Activated CD8-positive, alpha-beta T cell treated with anti-CD3 and anti-CD28 coated beads for 36 hours (primary cell): ENCODE measurements at regions not wholly inside any gene's neighbourhood (a gene's known extent, or its start where the extent isn't known, plus 50 kb on each side); places are given as distances from the start of the nearest gene placed in this dataset.

Experiments
- ATAC-seq: fragments of 200-7000 bp; cut with Tn5 transposase; one replicate; pipeline ENCODE4 v1.10.0; 2021; ENCODE audit warnings: mild to moderate bottlenecking, moderate library complexity
- CTCF ChIA-PET: fragments of 350-600 bp; sonication (Branson Sonifier 250); formaldehyde crosslinking; loops from one replicate; lab custom pipeline; 2021; ENCODE audit warnings: antibody characterized with exemption; lab: Charles Lee
- POLR2A ChIA-PET: fragments of 350-600 bp; sonication (Branson Sonifier 250); formaldehyde crosslinking; loops from one replicate; lab custom pipeline; 2021; ENCODE audit warnings: antibody characterized with exemption; lab: Charles Lee
- DNase-seq: peaks from one replicate; pipeline ENCODE4 v3.0.0-alpha.2; 2020
- H3K27ac Mint-ChIP-seq: one replicate; pipeline ENCODE4 v1.8.0; 2021; ENCODE audit warnings: mild to moderate bottlenecking, mixed read lengths
- H3K27me3 Mint-ChIP-seq: one replicate; pipeline ENCODE4 v1.8.0; 2021; ENCODE audit warnings: mixed read lengths
- H3K36me3 Mint-ChIP-seq: one replicate; pipeline ENCODE4 v1.8.0; 2021; ENCODE audit warnings: low read depth, mixed read lengths
- H3K4me1 Mint-ChIP-seq: one replicate; pipeline ENCODE4 v1.8.0; 2021; ENCODE audit warnings: low read depth, mixed read lengths
- H3K4me3 Mint-ChIP-seq: one replicate; pipeline ENCODE4 v1.8.0; 2021; ENCODE audit warnings: mild to moderate bottlenecking, moderate library complexity, mixed read lengths
- H3K9me3 Mint-ChIP-seq: one replicate; pipeline ENCODE4 v1.8.0; 2021; ENCODE audit warnings: mixed read lengths
- intact Hi-C: fragments of 100-400 bp; cut with micrococcal nuclease; formaldehyde crosslinking; loops from one replicate; pipeline ENCODE4 v1.10.0; 2022
- TF ChIP-seq, protein P1 (sequence below): fragments of 200-600 bp; IDR thresholded peaks from one replicate; pipeline ENCODE4 v1.8.0; 2022; ENCODE audit warnings: antibody characterized with exemption, mild to moderate bottlenecking

- Mint-ChIP-seq H3K4me3 (no peak overlapping the region), H3K27me3 (no peaks in the 10 kb centered on the region), H3K27ac (no peak overlapping the region), H3K36me3 (no peaks in the 10 kb centered on the region), H3K9me3 (no peaks in the 10 kb centered on the region), H3K4me1 (peaks cover 7% of the 10 kb centered on the region)
- DNase-seq (no peak), ATAC-seq (no peak)
- CTCF ChIA-PET: no interaction called here
- TF ChIP-seq, protein P1, sequence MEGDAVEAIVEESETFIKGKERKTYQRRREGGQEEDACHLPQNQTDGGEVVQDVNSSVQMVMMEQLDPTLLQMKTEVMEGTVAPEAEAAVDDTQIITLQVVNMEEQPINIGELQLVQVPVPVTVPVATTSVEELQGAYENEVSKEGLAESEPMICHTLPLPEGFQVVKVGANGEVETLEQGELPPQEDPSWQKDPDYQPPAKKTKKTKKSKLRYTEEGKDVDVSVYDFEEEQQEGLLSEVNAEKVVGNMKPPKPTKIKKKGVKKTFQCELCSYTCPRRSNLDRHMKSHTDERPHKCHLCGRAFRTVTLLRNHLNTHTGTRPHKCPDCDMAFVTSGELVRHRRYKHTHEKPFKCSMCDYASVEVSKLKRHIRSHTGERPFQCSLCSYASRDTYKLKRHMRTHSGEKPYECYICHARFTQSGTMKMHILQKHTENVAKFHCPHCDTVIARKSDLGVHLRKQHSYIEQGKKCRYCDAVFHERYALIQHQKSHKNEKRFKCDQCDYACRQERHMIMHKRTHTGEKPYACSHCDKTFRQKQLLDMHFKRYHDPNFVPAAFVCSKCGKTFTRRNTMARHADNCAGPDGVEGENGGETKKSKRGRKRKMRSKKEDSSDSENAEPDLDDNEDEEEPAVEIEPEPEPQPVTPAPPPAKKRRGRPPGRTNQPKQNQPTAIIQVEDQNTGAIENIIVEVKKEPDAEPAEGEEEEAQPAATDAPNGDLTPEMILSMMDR: no peak
- intact Hi-C loops: no loop called here
- POLR2A ChIA-PET: no interaction called here
Measured at GRCh38 chr9:16043756-16044578, 491.1 kb downstream of the CCDC171 start.

GRCh38 chr9:16044579-16044881 lies 491.7 kb downstream of the CCDC171 start:
- H3K9me3 Mint-ChIP-seq: no peaks in the 10 kb centered on the region
- POLR2A ChIA-PET: no interaction called here
- ATAC-seq (no peak), DNase-seq (no peak)
- H3K4me1 Mint-ChIP-seq: peaks cover 4% of the 10 kb centered on the region
- H3K36me3 Mint-ChIP-seq: no peaks in the 10 kb centered on the region
- H3K4me3 Mint-ChIP-seq: no peak overlapping the region
- CTCF ChIA-PET: no interaction called here
- H3K27me3 Mint-ChIP-seq: no peaks in the 10 kb centered on the region
- no peak overlapping the region for H3K27ac Mint-ChIP-seq
- TF ChIP-seq, protein P1: no peak
- intact Hi-C loops: no loop called here

DNA sequence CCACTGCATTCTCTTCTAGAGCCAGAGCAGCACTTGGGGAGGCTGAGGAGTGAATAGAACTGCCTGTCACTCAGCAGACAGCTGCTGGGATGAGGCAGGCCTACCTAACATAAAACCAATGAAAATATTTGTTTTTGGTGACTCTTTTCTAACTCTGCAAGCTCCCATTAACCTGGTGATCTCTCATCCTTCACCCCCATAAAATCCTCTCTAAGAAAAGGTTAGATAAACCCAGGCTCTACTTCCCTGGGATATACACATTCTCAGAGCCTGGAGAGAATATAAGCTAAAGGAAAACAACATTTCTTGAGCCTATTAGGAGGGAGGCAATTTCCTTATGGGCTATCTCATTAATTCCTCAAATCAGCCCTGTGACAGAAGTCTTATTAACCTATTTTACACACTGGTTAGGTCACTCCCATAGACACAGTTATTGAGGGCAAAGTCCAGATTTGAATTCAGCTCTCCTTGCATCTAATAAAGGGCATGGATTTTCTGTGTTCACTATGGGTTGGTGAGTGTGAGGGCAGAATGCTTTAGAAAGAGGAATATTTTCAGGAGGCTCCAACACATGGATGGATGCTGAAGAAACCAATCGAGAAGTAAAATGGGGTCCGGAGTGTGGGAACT lies 492.9 kb downstream of the CCDC171 start:
- no peak overlapping the region for H3K4me3 Mint-ChIP-seq
- CTCF ChIA-PET: no interaction called here
- no peaks in the 10 kb centered on the region for H3K9me3 Mint-ChIP-seq
- ATAC-seq (no peak), DNase-seq (no peak)
- no peaks in the 10 kb centered on the region for H3K4me1 Mint-ChIP-seq
- H3K27me3 Mint-ChIP-seq: no peaks in the 10 kb centered on the region
- TF ChIP-seq, protein P1: no peak
- H3K27ac Mint-ChIP-seq: no peak overlapping the region
- H3K36me3 Mint-ChIP-seq: no peaks in the 10 kb centered on the region
- POLR2A ChIA-PET: interaction anchor here (1.4 kb wide), 1 partner anchor 18 kb away, joined by 3 read pairs; no protein-coding TSS in a partner anchor
- intact Hi-C loops: no loop called here

DNA sequence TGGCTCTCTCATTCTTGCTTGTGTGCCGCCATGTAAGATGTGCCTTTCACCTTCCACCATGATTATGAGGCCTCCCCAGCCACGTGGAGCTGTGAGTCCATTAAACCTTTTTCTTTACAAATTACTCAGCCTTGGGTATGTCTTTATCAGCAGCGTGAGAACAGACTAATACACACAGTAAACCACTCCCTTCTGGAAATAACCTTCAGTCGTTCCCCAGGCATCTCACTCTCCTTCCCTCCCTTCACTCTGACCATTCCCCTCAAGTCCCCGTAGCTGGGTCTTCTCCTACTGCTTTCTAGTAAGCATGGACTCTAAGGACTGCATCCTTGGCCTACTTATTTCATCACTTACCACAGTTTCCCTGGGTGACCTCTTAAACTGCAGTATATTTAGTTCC lies 493.9 kb downstream of the CCDC171 start:
- no peaks in the 10 kb centered on the region for H3K27me3 Mint-ChIP-seq
- TF ChIP-seq, protein P1: no peak
- no peaks in the 10 kb centered on the region for H3K36me3 Mint-ChIP-seq
- no peak for DNase-seq
- H3K27ac Mint-ChIP-seq: no peak overlapping the region
- no peaks in the 10 kb centered on the region for H3K4me1 Mint-ChIP-seq
- H3K9me3 Mint-ChIP-seq: no peaks in the 10 kb centered on the region
- no peak for ATAC-seq
- intact Hi-C loops: no loop called here
- ChIA-PET POLR2A (no interaction called here), CTCF (no interaction called here)
- H3K4me3 Mint-ChIP-seq: no peak overlapping the region

DNA sequence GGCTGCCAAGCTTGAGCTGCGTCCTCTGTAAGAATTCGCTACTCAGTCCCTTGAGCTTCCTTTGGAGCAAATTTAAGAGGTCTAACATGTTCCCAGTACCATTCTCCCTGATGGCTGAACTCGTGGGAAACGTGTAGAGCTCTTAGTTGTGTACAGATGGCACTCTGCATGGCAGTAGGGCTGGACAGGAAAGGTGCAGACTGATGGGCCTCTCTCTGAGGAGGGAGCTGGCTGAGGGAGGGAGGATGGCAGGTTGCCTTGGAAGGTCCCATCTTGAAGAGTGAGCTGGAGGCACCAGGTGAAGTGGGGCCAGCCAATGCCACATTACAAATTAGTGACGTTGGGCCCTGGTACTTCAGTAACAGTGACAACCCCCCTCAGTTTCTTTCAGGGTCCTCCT lies 495.3 kb downstream of the CCDC171 start:
- no peak overlapping the region for H3K4me3 Mint-ChIP-seq
- TF ChIP-seq, protein P1: no peak
- no peak overlapping the region for H3K27ac Mint-ChIP-seq
- CTCF ChIA-PET: no interaction called here
- ATAC-seq (no peak), DNase-seq (no peak)
- intact Hi-C loops: no loop called here
- H3K4me1 Mint-ChIP-seq: no peaks in the 10 kb centered on the region
- H3K36me3 Mint-ChIP-seq: no peaks in the 10 kb centered on the region
- H3K27me3 Mint-ChIP-seq: no peaks in the 10 kb centered on the region
- POLR2A ChIA-PET: interaction anchor here (0.8 kb wide), 1 partner anchor 9 kb away, joined by 3 read pairs; no protein-coding TSS in a partner anchor
- no peaks in the 10 kb centered on the region for H3K9me3 Mint-ChIP-seq
